ENCODE measurements at regions not wholly inside any gene's neighbourhood (a gene's known extent, or its start where the extent isn't known, plus 50 kb on each side); places are given as distances from the start of the nearest gene placed in this dataset.

DNA sequence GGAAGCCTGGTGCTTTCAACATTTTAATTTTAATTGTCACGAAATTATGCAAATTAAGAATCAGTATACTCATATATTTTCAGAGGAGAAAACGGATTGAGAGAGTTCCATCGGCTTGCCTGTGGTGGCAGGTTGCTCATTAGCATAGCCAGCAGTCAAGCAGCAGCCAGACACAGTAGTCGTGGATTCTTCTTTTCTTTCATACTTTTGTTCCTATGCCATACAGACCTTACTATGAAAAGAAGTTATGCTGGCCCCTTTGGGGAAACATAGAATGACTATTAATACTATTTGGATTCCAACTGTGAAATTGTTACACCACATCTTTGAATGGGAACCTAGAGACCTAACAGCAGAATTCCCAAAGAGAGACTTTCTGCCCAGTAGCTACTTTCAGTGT, 617.7 kb upstream of the CA10 start:
- H3K36me3 ChIP-seq (ENCODE audit: control insufficient read depth, insufficient read depth, low read length): no peaks in the 10 kb centered on the region
- H3K27ac ChIP-seq (ENCODE audit: insufficient read depth, low read length): no peak overlapping the region
- H3K4me2 ChIP-seq (ENCODE audit: extremely low read depth, insufficient read depth, low read length): no peak overlapping the region
- no peak overlapping the region for H3K9ac ChIP-seq (ENCODE audit: insufficient read depth, low read length)
- TF ChIP-seq EZH2 (IDR thresholded peaks at IDR 0.05; ENCODE audit: low read length, missing control alignments) (no peak), CTCF (conservative IDR thresholded peaks at IDR 0.05 in 1 of 2, IDR thresholded peaks at IDR 0.05 in 1 of 2; ENCODE audit: low read depth in 1 of 2, low read length in 2 of 2) (no peak)
- H2AFZ ChIP-seq (ENCODE audit: low read length): no peak overlapping the region
- H3K79me2 ChIP-seq (ENCODE audit: control insufficient read depth, insufficient read depth, low read length): no peaks in the 10 kb centered on the region
- no peak for DNase-seq (ENCODE audit: low read depth in 2 of 2)
- no peaks in the 10 kb centered on the region for H3K27me3 ChIP-seq (ENCODE audit: control insufficient read depth, insufficient read depth, low read length)
- no peak overlapping the region for H3K4me3 ChIP-seq (replicated peaks in 1 of 4; ENCODE audit: control extremely low read depth in 1 of 4, insufficient read depth in 1 of 4, low read depth in 3 of 4, low read length in 4 of 4)
- no peaks in the 10 kb centered on the region for H3K4me1 ChIP-seq (ENCODE audit: control insufficient read depth, extremely low read depth, insufficient read depth, low read length)
- no peaks in the 10 kb centered on the region for H3K9me3 ChIP-seq (ENCODE audit: control insufficient read depth, insufficient read depth, low read depth, low read length)
- H4K20me1 ChIP-seq (ENCODE audit: control insufficient read depth, extremely low read depth, insufficient read depth, low read length): no peaks in the 10 kb centered on the region

DNA sequence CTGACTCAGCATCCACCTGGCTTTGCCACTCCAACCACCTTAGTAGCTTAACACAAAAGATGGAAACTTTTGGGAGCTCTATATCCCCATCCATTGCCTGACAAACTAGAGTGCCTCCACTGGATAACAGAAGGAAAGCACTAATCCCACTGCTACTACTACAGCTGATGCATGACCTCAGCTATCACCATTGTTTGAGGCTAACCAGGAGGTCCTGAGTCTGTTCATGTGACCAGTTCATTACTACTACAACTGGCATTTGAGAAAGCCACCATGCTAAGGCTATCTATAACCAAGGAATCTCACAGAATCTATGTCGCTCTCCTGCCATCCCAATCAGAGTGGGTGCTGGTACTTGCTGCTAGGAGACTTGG, 604.3 kb upstream of the CA10 start:
- Histone ChIP-seq H3K36me3 (ENCODE audit: control insufficient read depth, insufficient read depth, low read length) (no peaks in the 10 kb centered on the region), H3K9me3 (ENCODE audit: control insufficient read depth, insufficient read depth, low read depth, low read length) (no peaks in the 10 kb centered on the region), H2AFZ (ENCODE audit: low read length) (no peak overlapping the region), H3K27ac (ENCODE audit: insufficient read depth, low read length) (no peak overlapping the region), H3K4me2 (ENCODE audit: extremely low read depth, insufficient read depth, low read length) (no peak overlapping the region), H3K9ac (ENCODE audit: insufficient read depth, low read length) (no peak overlapping the region), H3K4me3 (replicated peaks in 1 of 4; ENCODE audit: control extremely low read depth in 1 of 4, insufficient read depth in 1 of 4, low read depth in 3 of 4, low read length in 4 of 4) (no peak overlapping the region), H4K20me1 (ENCODE audit: control insufficient read depth, extremely low read depth, insufficient read depth, low read length) (no peaks in the 10 kb centered on the region), H3K27me3 (ENCODE audit: control insufficient read depth, insufficient read depth, low read length) (no peaks in the 10 kb centered on the region), H3K79me2 (ENCODE audit: control insufficient read depth, insufficient read depth, low read length) (no peaks in the 10 kb centered on the region), H3K4me1 (ENCODE audit: control insufficient read depth, extremely low read depth, insufficient read depth, low read length) (no peaks in the 10 kb centered on the region)
- DNase-seq (ENCODE audit: low read depth in 2 of 2): no peak
- TF ChIP-seq EZH2 (IDR thresholded peaks at IDR 0.05; ENCODE audit: low read length, missing control alignments): no peak
- no peak for TF ChIP-seq CTCF (conservative IDR thresholded peaks at IDR 0.05 in 1 of 2, IDR thresholded peaks at IDR 0.05 in 1 of 2; ENCODE audit: low read depth in 1 of 2, low read length in 2 of 2)

DNA sequence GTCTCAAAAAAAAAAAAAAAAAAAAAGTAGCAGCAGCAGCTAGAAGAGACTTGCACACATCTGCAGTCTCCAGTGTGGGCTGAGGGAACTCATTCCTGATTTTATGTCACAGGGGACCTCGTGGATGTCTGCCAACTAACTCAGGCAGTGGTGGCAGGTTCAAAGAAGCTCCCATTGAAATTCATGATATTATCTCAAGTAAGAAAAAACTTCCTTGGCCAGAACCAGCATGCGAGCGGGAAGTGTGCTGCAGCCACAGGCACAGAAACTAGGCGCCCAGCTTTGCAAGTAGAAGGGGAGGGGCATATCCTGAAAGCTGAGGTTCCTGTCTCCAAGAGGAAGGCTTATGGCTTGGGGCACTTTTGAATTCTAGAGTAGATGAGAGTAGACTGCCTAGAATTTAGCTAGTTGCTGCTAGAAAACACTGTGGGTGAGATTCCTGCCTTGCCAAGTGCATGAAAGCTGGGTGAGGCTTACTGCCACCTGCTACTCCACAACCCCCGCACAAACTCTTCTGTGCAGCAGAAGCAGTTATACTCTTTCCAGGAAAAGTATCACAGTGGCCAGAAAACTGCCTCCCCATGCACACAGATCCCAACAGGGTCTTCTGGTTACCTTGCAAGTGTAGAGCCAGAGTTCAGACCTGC, 603.8 kb upstream of the CA10 start:
- Histone ChIP-seq H3K4me2 (ENCODE audit: extremely low read depth, insufficient read depth, low read length) (no peak overlapping the region), H3K9me3 (ENCODE audit: control insufficient read depth, insufficient read depth, low read depth, low read length) (no peaks in the 10 kb centered on the region), H3K36me3 (ENCODE audit: control insufficient read depth, insufficient read depth, low read length) (no peaks in the 10 kb centered on the region), H4K20me1 (ENCODE audit: control insufficient read depth, extremely low read depth, insufficient read depth, low read length) (no peaks in the 10 kb centered on the region), H3K9ac (ENCODE audit: insufficient read depth, low read length) (no peak overlapping the region), H2AFZ (ENCODE audit: low read length) (no peak overlapping the region), H3K79me2 (ENCODE audit: control insufficient read depth, insufficient read depth, low read length) (no peaks in the 10 kb centered on the region), H3K4me1 (ENCODE audit: control insufficient read depth, extremely low read depth, insufficient read depth, low read length) (no peaks in the 10 kb centered on the region), H3K4me3 (replicated peaks in 1 of 4; ENCODE audit: control extremely low read depth in 1 of 4, insufficient read depth in 1 of 4, low read depth in 3 of 4, low read length in 4 of 4) (no peak overlapping the region), H3K27ac (ENCODE audit: insufficient read depth, low read length) (no peak overlapping the region), H3K27me3 (ENCODE audit: control insufficient read depth, insufficient read depth, low read length) (no peaks in the 10 kb centered on the region)
- DNase-seq (ENCODE audit: low read depth in 2 of 2): no peak
- TF ChIP-seq CTCF (conservative IDR thresholded peaks at IDR 0.05 in 1 of 2, IDR thresholded peaks at IDR 0.05 in 1 of 2; ENCODE audit: low read depth in 1 of 2, low read length in 2 of 2) (no peak), EZH2 (IDR thresholded peaks at IDR 0.05; ENCODE audit: low read length, missing control alignments) (no peak)
